Duodenal mucosa (tissue), 2 donors: ENCODE measurements at regions not wholly inside any gene's neighbourhood (a gene's known extent, or its start where the extent isn't known, plus 50 kb on each side); places are given as distances from the start of the nearest gene placed in this dataset.

Source experiments
- H3K27ac ChIP-seq: one replicate; pipeline ENCODE4 v1.7.0; 2013; ENCODE audit warnings: low read depth, low read length
- H3K27me3 ChIP-seq, 2 donors: one replicate each; pipeline ENCODE4 v1.7.0; 2013; ENCODE audit warnings: low read length in 2 of 2, control low read depth in 1 of 2; ENCODE audit not compliant: insufficient read depth in 2 of 2, control insufficient read depth in 1 of 2
- H3K36me3 ChIP-seq, 2 donors: one replicate each; pipeline ENCODE4 v1.7.0; 2013; ENCODE audit warnings: low read length in 2 of 2, control low read depth in 1 of 2; ENCODE audit not compliant: insufficient read depth in 2 of 2, control insufficient read depth in 1 of 2
- H3K4me1 ChIP-seq, 2 donors: one replicate each; pipeline ENCODE4 v1.7.0; 2013; ENCODE audit warnings: low read length in 2 of 2, control low read depth in 1 of 2; ENCODE audit not compliant: insufficient read depth in 2 of 2, control insufficient read depth in 1 of 2
- H3K4me3 ChIP-seq, 2 donors: one replicate each; pipeline ENCODE4 v1.7.0; 2013; ENCODE audit warnings: low read length in 2 of 2, low read depth in 1 of 2
- H3K9ac ChIP-seq, 2 donors: one replicate each; pipeline ENCODE4 v1.7.0; 2013; ENCODE audit warnings: low read length in 2 of 2, low read depth in 1 of 2
- H3K9me3 ChIP-seq, 2 donors: one replicate each; pipeline ENCODE4 v1.7.0; 2013; ENCODE audit warnings: low read length in 2 of 2, control low read depth in 1 of 2; ENCODE audit not compliant: control insufficient read depth in 1 of 2

DNA sequence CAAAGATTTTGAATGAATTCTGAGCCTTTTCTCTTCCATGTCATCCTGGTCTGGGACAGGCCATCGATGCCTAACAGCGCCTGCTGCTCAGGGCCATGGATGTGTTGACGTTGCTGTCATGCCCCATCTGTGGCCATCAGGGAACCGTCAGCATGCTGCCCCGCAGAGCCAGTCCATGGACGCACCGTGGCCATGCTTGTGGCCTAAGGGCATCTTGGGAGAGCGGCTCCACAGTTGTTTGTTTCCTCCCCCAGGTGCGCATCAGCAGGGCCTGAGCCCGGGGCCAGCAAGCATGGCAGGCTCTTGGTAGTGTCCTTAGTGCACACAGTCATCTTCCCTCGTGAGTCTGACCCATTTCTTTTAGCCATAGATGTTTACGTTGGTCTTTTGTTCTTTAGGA, 142.7 kb downstream of the VAPA start:
- H3K4me1 ChIP-seq: peaks cover 6 to 19% of the 10 kb centered on the region in 2 donors
- no peak overlapping the region for H3K4me3 ChIP-seq
- no peak overlapping the region for H3K27ac ChIP-seq
- H3K27me3 ChIP-seq: no peaks in the 10 kb centered on the region
- H3K36me3 ChIP-seq: no peaks in the 10 kb centered on the region
- no peak overlapping the region for H3K9ac ChIP-seq
- H3K9me3 ChIP-seq: no peaks in the 10 kb centered on the region

DNA sequence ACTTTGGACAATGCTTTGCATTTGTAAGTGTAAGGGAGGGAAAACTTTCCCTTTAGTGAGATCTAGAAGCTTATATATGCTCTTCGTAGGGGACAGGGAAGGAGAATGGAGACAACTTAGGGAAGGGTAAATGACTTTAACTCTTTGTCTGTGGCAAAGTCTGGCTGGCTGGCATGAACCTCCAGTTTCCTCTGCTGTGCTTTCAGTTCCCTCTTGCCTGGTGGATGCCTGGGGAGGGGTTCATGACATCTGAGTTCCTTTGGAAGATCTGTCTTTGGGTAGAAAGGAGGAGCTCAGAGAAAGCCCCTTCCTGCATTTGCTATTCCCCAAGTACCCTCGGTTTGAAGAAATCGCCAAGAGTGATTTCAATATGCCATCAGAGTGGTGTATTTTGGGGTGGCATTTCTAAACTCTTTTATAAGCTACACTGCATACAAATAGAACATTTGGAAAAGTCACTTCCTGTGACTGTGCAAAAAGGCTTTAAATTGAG, 143.6 kb downstream of the VAPA start:
- Histone ChIP-seq H3K9me3 (no peaks in the 10 kb centered on the region), H3K4me1 (peaks cover 6 to 19% of the 10 kb centered on the region in 2 donors), H3K9ac (no peak overlapping the region), H3K36me3 (no peaks in the 10 kb centered on the region), H3K27ac (no peak overlapping the region), H3K4me3 (no peak overlapping the region), H3K27me3 (no peaks in the 10 kb centered on the region)

GRCh38 chr18:10057894-10058791, 144.3 kb downstream of the VAPA start:
- Histone ChIP-seq H3K4me1 (peaks cover 6 to 19% of the 10 kb centered on the region in 2 donors), H3K27me3 (no peaks in the 10 kb centered on the region), H3K27ac (peak overlapping the region; percentile 26), H3K4me3 (no peak overlapping the region), H3K36me3 (no peaks in the 10 kb centered on the region), H3K9me3 (no peaks in the 10 kb centered on the region), H3K9ac (no peak overlapping the region)

DNA sequence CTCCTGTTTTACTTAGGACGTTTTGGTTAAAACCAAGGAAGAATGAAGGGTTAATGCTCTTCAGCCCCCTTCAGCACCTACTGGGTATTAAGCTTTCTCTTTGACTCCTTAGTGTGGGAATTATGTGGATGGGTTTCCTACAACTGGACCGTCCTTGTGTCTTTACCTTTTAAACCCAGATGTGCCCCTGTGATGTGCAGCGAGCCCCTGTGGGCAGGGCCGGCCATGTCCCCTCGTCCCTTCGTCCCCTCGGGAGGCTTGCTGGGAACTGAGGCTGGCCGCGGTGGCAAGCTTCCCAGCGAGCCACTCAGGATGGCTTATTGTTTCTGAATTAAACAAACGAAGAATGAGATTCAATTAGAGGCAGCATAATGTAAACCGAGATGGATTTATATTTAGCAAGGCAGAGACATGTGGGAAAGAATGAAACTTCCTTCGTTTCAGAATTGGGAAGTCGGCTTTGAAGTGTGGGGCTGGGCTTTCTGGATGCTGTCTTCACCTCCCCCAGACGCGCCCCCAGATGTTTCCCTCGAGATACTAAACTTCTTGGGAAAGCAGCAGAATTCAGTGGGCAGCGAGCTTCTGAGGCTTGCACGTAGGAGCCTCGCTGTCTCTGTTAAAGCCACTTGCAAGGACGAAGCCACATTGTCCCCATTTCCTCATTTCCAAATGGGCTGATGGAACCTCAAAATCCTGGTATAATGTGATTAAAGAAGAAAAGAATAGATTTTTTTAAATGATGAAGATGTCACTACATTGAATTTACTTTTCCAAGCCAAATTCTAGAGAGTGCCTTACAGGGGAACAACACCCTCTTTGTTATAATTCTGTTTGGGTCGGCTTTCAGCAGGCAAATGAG, 146.0 kb downstream of the VAPA start:
- peaks cover 6 to 19% of the 10 kb centered on the region in 2 donors for H3K4me1 ChIP-seq
- H3K27ac ChIP-seq: no peak overlapping the region
- H3K36me3 ChIP-seq: no peaks in the 10 kb centered on the region
- H3K9me3 ChIP-seq: no peaks in the 10 kb centered on the region
- H3K27me3 ChIP-seq: no peaks in the 10 kb centered on the region
- no peak overlapping the region for H3K9ac ChIP-seq
- no peak overlapping the region for H3K4me3 ChIP-seq

- H3K9me3 ChIP-seq: no peaks in the 10 kb centered on the region
- no peak overlapping the region for H3K27ac ChIP-seq
- peaks cover 6 to 19% of the 10 kb centered on the region in 2 donors for H3K4me1 ChIP-seq
- no peaks in the 10 kb centered on the region for H3K27me3 ChIP-seq
- no peaks in the 10 kb centered on the region for H3K36me3 ChIP-seq
- no peak overlapping the region for H3K9ac ChIP-seq
- H3K4me3 ChIP-seq: no peak overlapping the region
Measured at GRCh38 chr18:10060469-10060782, 146.6 kb downstream of the VAPA start.

DNA sequence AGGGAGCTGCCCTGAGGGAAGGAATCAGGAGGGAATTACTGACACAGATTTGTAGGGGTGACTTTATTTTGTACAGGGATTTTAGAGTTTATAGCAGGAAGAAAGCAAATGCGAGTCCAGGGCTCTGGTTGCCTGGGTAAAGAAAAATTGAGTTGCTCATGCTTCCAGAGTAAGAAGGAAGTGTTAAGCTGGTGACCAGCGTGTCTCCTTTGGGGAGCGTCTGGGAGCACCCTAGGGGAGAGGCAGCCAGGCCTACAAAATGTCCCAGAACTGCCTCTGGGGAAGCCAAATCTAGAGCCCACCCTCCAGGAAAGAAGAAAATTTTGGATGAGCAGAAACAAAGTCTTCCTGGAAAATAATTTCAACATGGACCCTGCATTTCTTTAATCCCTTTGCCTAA, 147.0 kb downstream of the VAPA start:
- no peak overlapping the region for H3K4me3 ChIP-seq
- no peak overlapping the region for H3K9ac ChIP-seq
- peaks cover 6 to 19% of the 10 kb centered on the region in 2 donors for H3K4me1 ChIP-seq
- no peaks in the 10 kb centered on the region for H3K36me3 ChIP-seq
- H3K9me3 ChIP-seq: no peaks in the 10 kb centered on the region
- peak overlapping the region; percentile 15 for H3K27ac ChIP-seq
- no peaks in the 10 kb centered on the region for H3K27me3 ChIP-seq

GRCh38 chr18:10061566-10062140, 147.8 kb downstream of the VAPA start:
- Histone ChIP-seq H3K27me3 (no peaks in the 10 kb centered on the region), H3K4me1 (peaks cover 6 to 19% of the 10 kb centered on the region in 2 donors), H3K4me3 (no peak overlapping the region), H3K9me3 (no peaks in the 10 kb centered on the region), H3K27ac (no peak overlapping the region), H3K9ac (no peak overlapping the region), H3K36me3 (no peaks in the 10 kb centered on the region)

GRCh38 chr18:10062302-10063300, 148.8 kb downstream of the VAPA start:
- H3K27me3 ChIP-seq: no peaks in the 10 kb centered on the region
- H3K27ac ChIP-seq: no peak overlapping the region
- no peaks in the 10 kb centered on the region for H3K9me3 ChIP-seq
- no peak overlapping the region for H3K4me3 ChIP-seq
- H3K4me1 ChIP-seq: peaks cover 0 to 16% of the 10 kb centered on the region in 2 donors
- H3K36me3 ChIP-seq: no peaks in the 10 kb centered on the region
- H3K9ac ChIP-seq: no peak overlapping the region

- Histone ChIP-seq H3K27me3 (no peaks in the 10 kb centered on the region), H3K4me3 (no peak overlapping the region), H3K4me1 (peaks cover 0 to 9% of the 10 kb centered on the region in 2 donors), H3K9ac (no peak overlapping the region), H3K36me3 (no peaks in the 10 kb centered on the region), H3K27ac (no peak overlapping the region), H3K9me3 (no peaks in the 10 kb centered on the region)
Measured at GRCh38 chr18:10063489-10063888, 149.7 kb downstream of the VAPA start.
